ENCODE measurements at regions not wholly inside any gene's neighbourhood (a gene's known extent, or its start where the extent isn't known, plus 50 kb on each side); places are given as distances from the start of the nearest gene placed in this dataset.

- H3K9me3 ChIP-seq = no peaks in the 10 kb centered on the region
- DNase-seq (ENCODE audit: low read depth in 1 of 2, low spot score in 1 of 2) (no peak), FAIRE-seq (no peak), ATAC-seq (no peak)
- no peak overlapping the region for H3K4me3 ChIP-seq
- no peaks in the 10 kb centered on the region for H3K4me1 ChIP-seq
- ChIA-PET POLR2A (no interaction called here), CTCF (no interaction called here)
- 52% methylated on average over 9 of the region's 9 CpGs for WGBS (ENCODE audit: missing lambda C conversion rate)
- H3K4me2 ChIP-seq = no peak overlapping the region
- no peak overlapping the region for H3K27ac ChIP-seq
- no peak for TF ChIP-seq EP300 (IDR thresholded peaks at IDR 0.05)
- TF ChIP-seq ZSCAN20 (CRISPR knock-in tag; IDR thresholded peaks at IDR 0.05) = no peak
- TF ChIP-seq ELK1 (IDR thresholded peaks at IDR 0.05; ENCODE audit: low read depth, low read length) = no peak
- TF ChIP-seq NFE2L2 (conservative IDR thresholded peaks at IDR 0.05; ENCODE audit: low read length) = no peak
- TF ChIP-seq ZC3H11A (IDR thresholded peaks at IDR 0.05) = no peak
- TF ChIP-seq MYC (IDR thresholded peaks at IDR 0.05; ENCODE audit: borderline replicate concordance, low read length) = no peak
- TF ChIP-seq FOXS1 (CRISPR knock-in tag; IDR thresholded peaks at IDR 0.05) = no peak
- no peak for TF ChIP-seq REST (IDR thresholded peaks at IDR 0.05)
- no peak for TF ChIP-seq PBX3 (IDR thresholded peaks at IDR 0.05)
- TF ChIP-seq HDAC2 (IDR thresholded peaks at IDR 0.05) = no peak
- no peak for TF ChIP-seq RFX5 (IDR thresholded peaks at IDR 0.05)
- TF ChIP-seq ATOH8 (CRISPR knock-in tag; IDR thresholded peaks at IDR 0.05; ENCODE audit: low read depth) = no peak
- TF ChIP-seq POLR2AphosphoS2 (conservative IDR thresholded peaks at IDR 0.05; ENCODE audit: low read length) = no peak
- TF ChIP-seq TP53 (CRISPR knock-in tag; IDR thresholded peaks at IDR 0.05) = no peak
- TF ChIP-seq MAX (IDR thresholded peaks at IDR 0.05) = no peak
- TF ChIP-seq CBX2 (IDR thresholded peaks at IDR 0.05; ENCODE audit: borderline replicate concordance, low read depth) = no peak
Measured at GRCh38 chr1:30171537-30172298, 551.7 kb downstream of the MATN1 start.

GRCh38 chr1:30169269-30169668, 554.1 kb downstream of the MATN1 start:
- no peak for DNase-seq (ENCODE audit: low read depth in 1 of 2, low spot score in 1 of 2)
- CTCF ChIA-PET = interaction anchor here (0.6 kb wide), 1 partner anchor 548 kb away, joined by 3 read pairs; no protein-coding TSS in a partner anchor
- no peak for ATAC-seq
- H3K4me2 ChIP-seq = no peak overlapping the region
- 79% methylated on average over 3 of the region's 4 CpGs for WGBS (ENCODE audit: missing lambda C conversion rate)
- POLR2A ChIA-PET = no interaction called here
- no peaks in the 10 kb centered on the region for H3K4me1 ChIP-seq
- H3K27ac ChIP-seq = no peak overlapping the region
- H3K4me3 ChIP-seq = no peak overlapping the region
- no peaks in the 10 kb centered on the region for H3K9me3 ChIP-seq
- FAIRE-seq = no peak
- TF ChIP-seq NPAS2 (CRISPR knock-in tag; IDR thresholded peaks at IDR 0.05; ENCODE audit: borderline replicate concordance) (no peak), JUNB (IDR thresholded peaks at IDR 0.05) (no peak), ELK1 (IDR thresholded peaks at IDR 0.05; ENCODE audit: low read depth, low read length) (no peak), GATA3 (IDR thresholded peaks at IDR 0.05; ENCODE audit: borderline replicate concordance) (no peak), POLR2A (IDR thresholded peaks at IDR 0.05; ENCODE audit: low read length) (no peak), RNF2 (IDR thresholded peaks at IDR 0.05; ENCODE audit: borderline replicate concordance, low read depth) (no peak), KDM5A (IDR thresholded peaks at IDR 0.05) (no peak), PHF8 (IDR thresholded peaks at IDR 0.05; ENCODE audit: borderline replicate concordance, low read depth) (no peak), ATOH8 (CRISPR knock-in tag; IDR thresholded peaks at IDR 0.05; ENCODE audit: low read depth) (no peak), CTCF (IDR thresholded peaks at IDR 0.05) (no peak), CHD4 (IDR thresholded peaks at IDR 0.05; ENCODE audit: borderline replicate concordance) (no peak), KDM1A (IDR thresholded peaks at IDR 0.05; ENCODE audit: low read depth) (no peak), CBX8 (IDR thresholded peaks at IDR 0.05) (no peak)
